DOHH2 (cell line): ENCODE measurements at regions not wholly inside any gene's neighbourhood (a gene's known extent, or its start where the extent isn't known, plus 50 kb on each side); places are given as distances from the start of the nearest gene placed in this dataset.

Experiments
- H3F3A ChIP-seq: fragments of 200-600 bp; sonication (generic), shearing (Covaris generic); 2 replicates; pipeline ENCODE4 v1.6.0; 2016; ENCODE audit warnings: antibody characterized with exemption, mild to moderate bottlenecking; ENCODE audit not compliant: control insufficient read depth, insufficient read depth
- H3K27ac ChIP-seq: fragments of 200-600 bp; sonication (generic); 2 replicates; pipeline ENCODE4 v1.5.1; 2014; ENCODE audit warnings: low read depth, mild to moderate bottlenecking, low read length, moderate library complexity
- H3K27me3 ChIP-seq: fragments of 200-600 bp; sonication (generic); 2 replicates; pipeline ENCODE4 v1.6.1; 2014; ENCODE audit warnings: mild to moderate bottlenecking, low read length, mixed read lengths; ENCODE audit not compliant: control insufficient read depth
- H3K36me3 ChIP-seq: fragments of 200-600 bp; sonication (generic); 2 replicates; pipeline ENCODE4 v1.6.1; 2014; ENCODE audit warnings: mild to moderate bottlenecking, low read length, moderate library complexity, mixed read lengths; ENCODE audit not compliant: control insufficient read depth
- H3K4me1 ChIP-seq: fragments of 200-600 bp; sonication (generic); 2 replicates; pipeline ENCODE4 v1.6.1; 2014; ENCODE audit warnings: mild to moderate bottlenecking, low read length, mixed read lengths; ENCODE audit not compliant: control insufficient read depth
- H3K4me2 ChIP-seq: fragments of 200-600 bp; sonication (generic); 2 replicates; pipeline ENCODE4 v1.6.0; 2014; ENCODE audit warnings: mild to moderate bottlenecking, low read length, moderate library complexity
- H3K4me3 ChIP-seq: fragments of 200-600 bp; sonication (generic); 2 replicates; pipeline ENCODE4 v1.5.1; 2014; ENCODE audit warnings: mild to moderate bottlenecking, low read length, mixed read lengths
- H3K79me2 ChIP-seq: fragments of 200-600 bp; sonication (generic); 2 replicates; pipeline ENCODE4 v1.6.1; 2014; ENCODE audit warnings: mild to moderate bottlenecking, low read length, mixed read lengths; ENCODE audit not compliant: control insufficient read depth
- H3K9me2 ChIP-seq: fragments of 200-600 bp; sonication (generic); replicated peaks from 2 replicates; pipeline ENCODE4 v1.6.1; 2014; ENCODE audit warnings: mild to moderate bottlenecking, low read length, mixed read lengths; ENCODE audit not compliant: control insufficient read depth
- H3K9me3 ChIP-seq: fragments of 200-600 bp; sonication (generic); 2 replicates; pipeline ENCODE4 v1.6.1; 2014; ENCODE audit warnings: antibody characterized with exemption, low read length, mixed read lengths; ENCODE audit not compliant: control insufficient read depth, insufficient read depth
- H4K20me1 ChIP-seq: fragments of 200-600 bp; sonication (generic); 2 replicates; pipeline ENCODE4 v1.6.0; 2014; ENCODE audit warnings: low read depth, mild to moderate bottlenecking, antibody characterized with exemption, low read length, moderate library complexity; ENCODE audit not compliant: control insufficient read depth, insufficient read depth
- EZH2phosphoT487 ChIP-seq: fragments of 200-600 bp; sonication (generic); IDR thresholded peaks from 2 replicates; pipeline ENCODE4 v1.6.1; 2017; ENCODE audit warnings: borderline replicate concordance, mild to moderate bottlenecking, antibody characterized with exemption, low read length, moderate library complexity, mixed read lengths
- TF ChIP-seq, protein P1 (sequence below): fragments of 200-600 bp; sonication (generic); IDR thresholded peaks from one replicate; pipeline ENCODE4 v1.5.1; 2014; ENCODE audit warnings: antibody characterized with exemption, mild to moderate bottlenecking, low read depth, low read length; ENCODE audit not compliant: poor library complexity, severe bottlenecking

GRCh38 chrX:147602176-147602696 lies 309.5 kb upstream of the FMR1 start:
- Histone ChIP-seq H4K20me1 (no peaks in the 10 kb centered on the region), H3K9me2 (no peaks in the 10 kb centered on the region), H3F3A (no peaks in the 10 kb centered on the region), H3K79me2 (no peaks in the 10 kb centered on the region), H3K9me3 (no peaks in the 10 kb centered on the region), H3K4me2 (no peak overlapping the region), H3K4me1 (no peaks in the 10 kb centered on the region), H3K36me3 (no peaks in the 10 kb centered on the region), H3K27me3 (no peaks in the 10 kb centered on the region), H3K27ac (no peak overlapping the region), H3K4me3 (no peak overlapping the region)
- TF ChIP-seq, protein P1, sequence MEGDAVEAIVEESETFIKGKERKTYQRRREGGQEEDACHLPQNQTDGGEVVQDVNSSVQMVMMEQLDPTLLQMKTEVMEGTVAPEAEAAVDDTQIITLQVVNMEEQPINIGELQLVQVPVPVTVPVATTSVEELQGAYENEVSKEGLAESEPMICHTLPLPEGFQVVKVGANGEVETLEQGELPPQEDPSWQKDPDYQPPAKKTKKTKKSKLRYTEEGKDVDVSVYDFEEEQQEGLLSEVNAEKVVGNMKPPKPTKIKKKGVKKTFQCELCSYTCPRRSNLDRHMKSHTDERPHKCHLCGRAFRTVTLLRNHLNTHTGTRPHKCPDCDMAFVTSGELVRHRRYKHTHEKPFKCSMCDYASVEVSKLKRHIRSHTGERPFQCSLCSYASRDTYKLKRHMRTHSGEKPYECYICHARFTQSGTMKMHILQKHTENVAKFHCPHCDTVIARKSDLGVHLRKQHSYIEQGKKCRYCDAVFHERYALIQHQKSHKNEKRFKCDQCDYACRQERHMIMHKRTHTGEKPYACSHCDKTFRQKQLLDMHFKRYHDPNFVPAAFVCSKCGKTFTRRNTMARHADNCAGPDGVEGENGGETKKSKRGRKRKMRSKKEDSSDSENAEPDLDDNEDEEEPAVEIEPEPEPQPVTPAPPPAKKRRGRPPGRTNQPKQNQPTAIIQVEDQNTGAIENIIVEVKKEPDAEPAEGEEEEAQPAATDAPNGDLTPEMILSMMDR = no peak
- no peak for TF ChIP-seq EZH2phosphoT487

DNA sequence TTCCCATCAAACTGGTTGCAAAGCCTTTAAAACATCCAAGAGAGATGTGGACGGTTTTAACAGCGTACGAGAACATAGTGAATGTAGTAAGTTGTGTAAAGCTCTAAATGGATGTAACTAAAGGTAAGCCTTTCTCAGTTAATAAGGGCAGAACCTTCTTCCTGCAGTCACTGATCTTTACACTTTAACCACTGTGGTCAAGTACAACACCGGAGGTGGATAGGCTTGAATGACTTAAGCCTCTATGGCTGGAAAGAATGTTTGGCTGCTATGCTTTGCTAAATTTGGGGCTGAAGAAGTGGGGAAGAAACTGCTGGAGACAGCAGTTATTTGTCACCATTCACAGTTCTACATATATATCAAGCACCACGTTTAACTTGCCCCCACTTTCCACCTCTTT lies 285.1 kb upstream of the FMR1 start:
- no peaks in the 10 kb centered on the region for H3K27me3 ChIP-seq
- no peaks in the 10 kb centered on the region for H3F3A ChIP-seq
- no peaks in the 10 kb centered on the region for H4K20me1 ChIP-seq
- H3K4me1 ChIP-seq = no peaks in the 10 kb centered on the region
- TF ChIP-seq, protein P1 = no peak
- no peak for TF ChIP-seq EZH2phosphoT487
- H3K9me2 ChIP-seq = no peaks in the 10 kb centered on the region
- H3K9me3 ChIP-seq = no peaks in the 10 kb centered on the region
- H3K4me2 ChIP-seq = no peak overlapping the region
- H3K4me3 ChIP-seq = no peak overlapping the region
- H3K36me3 ChIP-seq = no peaks in the 10 kb centered on the region
- H3K27ac ChIP-seq = no peak overlapping the region
- no peaks in the 10 kb centered on the region for H3K79me2 ChIP-seq

DNA sequence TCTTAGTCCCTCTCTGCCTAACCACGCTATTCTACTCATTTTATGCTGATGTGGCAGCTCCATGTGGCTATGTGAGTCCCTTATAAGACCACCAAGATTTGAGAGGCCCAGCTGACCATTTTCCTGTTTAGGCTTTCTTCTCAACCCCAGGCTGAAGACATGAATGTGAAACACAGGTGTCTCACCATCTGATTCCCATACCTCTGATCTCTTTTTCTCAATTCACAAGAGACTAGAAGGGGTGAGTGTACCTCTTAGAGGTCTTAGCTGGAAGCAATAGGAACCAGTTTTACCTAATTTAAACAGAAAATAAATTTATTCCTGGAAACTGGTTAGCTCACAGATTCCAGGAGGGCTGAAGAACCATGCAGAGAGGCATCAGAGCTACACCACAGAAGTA lies 276.5 kb upstream of the FMR1 start:
- Histone ChIP-seq H3K27ac (no peak overlapping the region), H3K27me3 (no peaks in the 10 kb centered on the region), H3K36me3 (no peaks in the 10 kb centered on the region), H3K4me1 (no peaks in the 10 kb centered on the region), H3K79me2 (no peaks in the 10 kb centered on the region), H3K9me2 (no peaks in the 10 kb centered on the region), H3K4me2 (no peak overlapping the region), H3F3A (no peaks in the 10 kb centered on the region), H3K4me3 (no peak overlapping the region), H3K9me3 (no peaks in the 10 kb centered on the region), H4K20me1 (no peaks in the 10 kb centered on the region)
- no peak for TF ChIP-seq EZH2phosphoT487
- TF ChIP-seq, protein P1 = no peak
